ENCODE measurements at regions not wholly inside any gene's neighbourhood (a gene's known extent, or its start where the extent isn't known, plus 50 kb on each side); places are given as distances from the start of the nearest gene placed in this dataset.

- H4K20me1 ChIP-seq (ENCODE audit: insufficient read depth) = no peaks in the 10 kb centered on the region
- no peaks in the 10 kb centered on the region for H3K27me3 ChIP-seq (ENCODE audit: insufficient read depth, low read length)
- no peak overlapping the region for H3K27ac ChIP-seq (ENCODE audit: low read depth, low read length)
- no peak overlapping the region for H3K4me2 ChIP-seq (ENCODE audit: low read length)
- no peak for TF ChIP-seq EGR1 (IDR thresholded peaks at IDR 0.05; ENCODE audit: low read depth)
- TF ChIP-seq CTCF (IDR thresholded peaks at IDR 0.05 in 2 of 3, conservative IDR thresholded peaks at IDR 0.05 in 1 of 3; ENCODE audit: borderline replicate concordance in 1 of 3, insufficient read depth in 1 of 3, low read depth in 2 of 3, low read length in 2 of 3) = peak; percentile 55 to 93 (median 63)
- TF ChIP-seq RAD21 (IDR thresholded peaks at IDR 0.05; ENCODE audit: low read depth) = peak; percentile 85
- ATAC-seq = peak; percentile 81
- H3K9me2 ChIP-seq (ENCODE audit: insufficient read depth) = no peaks in the 10 kb centered on the region
- intact Hi-C loops (cut with micrococcal nuclease) = loop anchor here (1.0 to 5.0 kb wide), 3 partner anchors 121 to 376 kb away; partner anchors contain the start of gene PLRG1
- no peak overlapping the region for H3K9ac ChIP-seq (ENCODE audit: low read length)
- peaks cover 0 to 5% of the 10 kb centered on the region in 2 experiments; a peak in 2 of 4 replicates for H3K9me3 ChIP-seq (ENCODE audit: control insufficient read depth in 1 of 2, insufficient read depth in 1 of 2, low read depth in 1 of 2, low read length in 2 of 2)
- no TSS peak for BruUV-seq (replicated peaks)
- H3K36me3 ChIP-seq (ENCODE audit: control insufficient read depth in 1 of 2, insufficient read depth in 2 of 2, low read length in 2 of 2) = no peaks in the 10 kb centered on the region
- RAD21 ChIA-PET (ENCODE audit: low non-redundant PET in 1 of 2, low total read pairs in 2 of 2, uncharacterized antibody in 2 of 2, unreplicated experiment in 2 of 2) = interaction anchor here in 1 of 2 experiments (1.8 kb wide), 1 partner anchor 121 kb away, joined by 8 read pairs; no protein-coding TSS in a partner anchor
- no peaks in the 10 kb centered on the region for H3K4me1 ChIP-seq (ENCODE audit: control insufficient read depth in 1 of 2, insufficient read depth in 2 of 2, low read length in 2 of 2)
- H3K4me3 ChIP-seq (replicated peaks in 1 of 2; ENCODE audit: low read depth in 1 of 2, low read length in 2 of 2) = no peak overlapping the region
- POLR2A ChIA-PET = no interaction called here
- H2AFZ ChIP-seq (ENCODE audit: low read depth, low read length, poor library complexity, severe bottlenecking) = peak overlapping the region; percentile 58
- peak; percentile 43 for DNase-seq (ENCODE audit: low read depth, low spot score)
- no peaks in the 10 kb centered on the region for H3K79me2 ChIP-seq (ENCODE audit: insufficient read depth, low read length)
- CTCF ChIA-PET = interaction anchor here (0.9 to 4.5 kb wide), 13 partner anchors 10 to 423 kb away, joined by 3 to 62 read pairs (median 3); no protein-coding TSS in a partner anchor
Observed at GRCh38 chr4:154928640-154929257, 147.7 kb downstream of the RBM46 start.

GRCh38 chr4:154936873-154937272 is 155.8 kb downstream of the RBM46 start:
- H3K9me3 ChIP-seq (ENCODE audit: control insufficient read depth in 1 of 2, insufficient read depth in 1 of 2, low read depth in 1 of 2, low read length in 2 of 2) = peaks cover 0 to 5% of the 10 kb centered on the region in 2 experiments; a peak in 2 of 4 replicates
- CTCF ChIA-PET = no interaction called here
- DNase-seq (ENCODE audit: low read depth, low spot score) (no peak), ATAC-seq (no peak)
- no peak overlapping the region for H3K9ac ChIP-seq (ENCODE audit: low read length)
- no peaks in the 10 kb centered on the region for H4K20me1 ChIP-seq (ENCODE audit: insufficient read depth)
- intact Hi-C loops (cut with micrococcal nuclease) = no loop called here
- POLR2A ChIA-PET = no interaction called here
- RAD21 ChIA-PET (ENCODE audit: low non-redundant PET in 1 of 2, low total read pairs in 2 of 2, uncharacterized antibody in 2 of 2, unreplicated experiment in 2 of 2) = no interaction called here
- no peak overlapping the region for H3K27ac ChIP-seq (ENCODE audit: low read depth, low read length)
- no peaks in the 10 kb centered on the region for H3K4me1 ChIP-seq (ENCODE audit: control insufficient read depth in 1 of 2, insufficient read depth in 2 of 2, low read length in 2 of 2)
- H3K36me3 ChIP-seq (ENCODE audit: control insufficient read depth in 1 of 2, insufficient read depth in 2 of 2, low read length in 2 of 2) = no peaks in the 10 kb centered on the region
- H3K4me3 ChIP-seq (replicated peaks in 1 of 2; ENCODE audit: low read depth in 1 of 2, low read length in 2 of 2) = no peak overlapping the region
- BruUV-seq (replicated peaks) = no TSS peak
- no peaks in the 10 kb centered on the region for H3K27me3 ChIP-seq (ENCODE audit: insufficient read depth, low read length)
- H2AFZ ChIP-seq (ENCODE audit: low read depth, low read length, poor library complexity, severe bottlenecking) = no peak overlapping the region
- H3K79me2 ChIP-seq (ENCODE audit: insufficient read depth, low read length) = no peaks in the 10 kb centered on the region
- H3K9me2 ChIP-seq (ENCODE audit: insufficient read depth) = no peaks in the 10 kb centered on the region
- no peak overlapping the region for H3K4me2 ChIP-seq (ENCODE audit: low read length)
- TF ChIP-seq POLR2A (IDR thresholded peaks at IDR 0.05; ENCODE audit: borderline replicate concordance, extremely low read depth, insufficient read depth, insufficient read length) (no peak), CTCF (IDR thresholded peaks at IDR 0.05 in 2 of 3, conservative IDR thresholded peaks at IDR 0.05 in 1 of 3; ENCODE audit: borderline replicate concordance in 1 of 3, insufficient read depth in 1 of 3, low read depth in 2 of 3, low read length in 2 of 3) (no peak), CBX3 (IDR thresholded peaks at IDR 0.05; ENCODE audit: low read depth) (no peak), EZH2phosphoT487 (IDR thresholded peaks at IDR 0.05; ENCODE audit: borderline replicate concordance) (no peak), CEBPB (IDR thresholded peaks at IDR 0.05; ENCODE audit: low read depth) (no peak), FOSL1 (IDR thresholded peaks at IDR 0.05; ENCODE audit: low read depth) (no peak), EZH2 (IDR thresholded peaks at IDR 0.05) (no peak), MAX (IDR thresholded peaks at IDR 0.05) (no peak), SIN3A (IDR thresholded peaks at IDR 0.05; ENCODE audit: low read depth) (no peak), ZNF274 (IDR thresholded peaks at IDR 0.05; ENCODE audit: low read depth, low read length) (no peak), JUND (IDR thresholded peaks at IDR 0.05) (no peak)

Data from HCT116 (cell line).